A673 (cell line): ENCODE measurements at regions not wholly inside any gene's neighbourhood (a gene's known extent, or its start where the extent isn't known, plus 50 kb on each side); places are given as distances from the start of the nearest gene placed in this dataset.

ENCODE experiments used
- BruUV-seq: library from RNA; stranded (reverse); fragments of 400-500 nt; replicated peaks from 2 replicates; lab custom pipeline; 2021; lab: Mats Ljungman, UMichigan
- CTCF ChIA-PET: fragments of 300-600 bp; sonication (Branson Sonifier 250); formaldehyde crosslinking; loops from one replicate; lab custom pipeline; 2022; ENCODE audit warnings: antibody characterized with exemption; lab: Charles Lee
- POLR2A ChIA-PET: fragments of 300-600 bp; sonication (Branson Sonifier 250); formaldehyde crosslinking; loops from one replicate; lab custom pipeline; 2022; ENCODE audit warnings: antibody characterized with exemption; ENCODE audit not compliant: low non-redundant PET; lab: Charles Lee
- DNase-seq: peaks from one replicate; pipeline ENCODE4 v3.0.0-alpha.2; 2015; ENCODE audit warnings: low spot score
- H3K27ac ChIP-seq: fragments of 200-600 bp; sonication (generic); 2 replicates; pipeline ENCODE4 v1.5.1; 2016; ENCODE audit warnings: mixed run types, low read depth, mild to moderate bottlenecking, mixed read lengths, antibody characterized with exemption, low read length; ENCODE audit not compliant: poor library complexity, severe bottlenecking
- H3K27me3 ChIP-seq: fragments of 200-600 bp; sonication (generic); replicated peaks from 2 replicates; pipeline ENCODE4 v1.6.1; 2017; ENCODE audit warnings: mixed run types, low read depth, mild to moderate bottlenecking, mixed read lengths, antibody characterized with exemption, low read length; ENCODE audit not compliant: insufficient read depth, poor library complexity
- H3K36me3 ChIP-seq: fragments of 200-600 bp; sonication (generic); 2 replicates; pipeline ENCODE4 v1.6.1; 2016; ENCODE audit warnings: mixed run types, mild to moderate bottlenecking, mixed read lengths, antibody characterized with exemption, low read length; ENCODE audit not compliant: insufficient read depth, poor library complexity, severe bottlenecking
- H3K4me1 ChIP-seq: fragments of 200-600 bp; sonication (generic); 2 replicates; pipeline ENCODE4 v1.6.1; 2017; ENCODE audit warnings: mixed run types, mild to moderate bottlenecking, mixed read lengths, antibody characterized with exemption, low read length; ENCODE audit not compliant: insufficient read depth, poor library complexity, severe bottlenecking
- H3K4me3 ChIP-seq: fragments of 200-600 bp; sonication (generic); 2 replicates; pipeline ENCODE4 v1.5.1; 2016; ENCODE audit warnings: low read depth, mixed run types, mild to moderate bottlenecking, mixed read lengths, low read length; ENCODE audit not compliant: poor library complexity, severe bottlenecking
- H3K9me3 ChIP-seq: fragments of 200-600 bp; sonication (generic); 2 replicates; pipeline ENCODE4 v1.6.1; 2016; ENCODE audit warnings: mixed run types, low read depth, mild to moderate bottlenecking, mixed read lengths, antibody characterized with exemption, low read length; ENCODE audit not compliant: poor library complexity, severe bottlenecking
- CTCF ChIP-seq: fragments of 300-800, 200-600 bp; sonication (generic); conservative IDR thresholded peaks from 2 replicates; pipeline ENCODE4 v1.5.1; 2017; ENCODE audit warnings: low read depth, mild to moderate bottlenecking, antibody characterized with exemption, low read length, moderate library complexity, mixed read lengths
- EZH2 ChIP-seq: fragments of 200-600 bp; sonication (generic); IDR thresholded peaks from 2 replicates; pipeline ENCODE4 v1.6.1; 2017; ENCODE audit warnings: borderline replicate concordance, low read depth, mild to moderate bottlenecking, mixed read lengths, antibody characterized with exemption, low read length; ENCODE audit not compliant: poor library complexity, severe bottlenecking
- intact Hi-C: fragments of 100-400 bp; cut with micrococcal nuclease; formaldehyde crosslinking; loops from one replicate; pipeline ENCODE4 v1.10.0; 2022; ENCODE audit not compliant: unreplicated experiment

DNA sequence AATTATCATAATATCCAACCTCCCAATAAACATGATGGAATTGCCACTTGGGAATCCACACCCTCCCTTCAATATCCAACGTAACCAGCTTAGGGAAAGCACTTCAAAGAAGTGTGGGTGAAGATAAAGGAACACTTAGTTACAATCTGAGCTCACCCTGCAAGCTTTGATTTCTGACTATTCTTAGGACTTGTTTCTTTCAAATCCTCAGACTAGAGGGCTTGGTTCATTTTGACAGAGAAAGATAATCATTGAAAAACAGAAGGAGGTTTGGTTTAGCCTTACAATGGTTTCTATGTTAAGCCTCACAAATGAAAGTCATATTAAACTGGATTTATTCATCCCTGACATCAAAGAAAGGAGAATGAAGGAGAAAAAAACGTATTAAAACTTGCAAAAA is 57.9 kb upstream of the SYT13 start:
- H3K4me3 ChIP-seq = no peak overlapping the region
- H3K9me3 ChIP-seq = no peaks in the 10 kb centered on the region
- TF ChIP-seq EZH2 (no peak), CTCF (no peak)
- no peak for DNase-seq
- peaks cover 24% of the 10 kb centered on the region for H3K4me1 ChIP-seq
- ChIA-PET POLR2A (no interaction called here), CTCF (interaction anchor here (1.5 kb wide), 1 partner anchor 428 kb away, joined by 7 read pairs; no protein-coding TSS in a partner anchor)
- no peaks in the 10 kb centered on the region for H3K27me3 ChIP-seq
- no peaks in the 10 kb centered on the region for H3K36me3 ChIP-seq
- H3K27ac ChIP-seq = no peak overlapping the region
- BruUV-seq = no TSS peak
- intact Hi-C loops = no loop called here

- H3K27ac ChIP-seq = no peak overlapping the region
- intact Hi-C loops = no loop called here
- no peak for TF ChIP-seq CTCF
- no peak for TF ChIP-seq EZH2
- no TSS peak for BruUV-seq
- no peaks in the 10 kb centered on the region for H3K27me3 ChIP-seq
- DNase-seq = peak; percentile 60
- ChIA-PET CTCF (interaction anchor here (1.5 kb wide), 1 partner anchor 428 kb away, joined by 7 read pairs; no protein-coding TSS in a partner anchor), POLR2A (no interaction called here)
- peaks cover 24% of the 10 kb centered on the region for H3K4me1 ChIP-seq
- H3K9me3 ChIP-seq = no peaks in the 10 kb centered on the region
- no peaks in the 10 kb centered on the region for H3K36me3 ChIP-seq
- no peak overlapping the region for H3K4me3 ChIP-seq
Measured at GRCh38 chr11:45343444-45343843, 57.3 kb upstream of the SYT13 start.

DNA sequence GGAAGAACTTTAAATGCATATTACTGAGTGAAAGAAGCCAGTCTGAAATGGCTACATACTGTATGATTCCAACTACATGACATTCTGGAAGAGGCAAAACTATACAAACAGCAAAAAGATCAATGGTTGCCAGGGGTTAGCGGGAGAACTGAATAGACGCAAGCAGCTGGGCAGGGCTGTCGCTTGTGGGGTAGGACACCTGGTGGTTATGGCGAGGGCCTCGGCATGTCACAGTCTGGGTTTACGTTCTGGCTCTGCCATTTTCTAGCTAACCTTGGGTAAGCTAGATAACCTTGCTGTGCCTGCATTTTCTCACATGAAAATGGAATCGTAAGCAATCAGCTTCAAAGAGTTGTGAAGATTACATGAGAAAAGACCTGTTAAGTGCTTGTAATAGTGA is 55.2 kb upstream of the SYT13 start:
- H3K4me1 ChIP-seq = peaks cover 17% of the 10 kb centered on the region
- H3K27me3 ChIP-seq = no peaks in the 10 kb centered on the region
- no peaks in the 10 kb centered on the region for H3K36me3 ChIP-seq
- H3K27ac ChIP-seq = no peak overlapping the region
- H3K4me3 ChIP-seq = no peak overlapping the region
- TF ChIP-seq CTCF (no peak), EZH2 (no peak)
- POLR2A ChIA-PET = no interaction called here
- no TSS peak for BruUV-seq
- intact Hi-C loops = no loop called here
- CTCF ChIA-PET = interaction anchor here (0.7 to 5.0 kb wide), 3 partner anchors 13 to 829 kb away, joined by 4 to 39 read pairs (median 9); no protein-coding TSS in a partner anchor
- DNase-seq = no peak
- no peaks in the 10 kb centered on the region for H3K9me3 ChIP-seq
